CD4-positive, alpha-beta T cell (primary cell): ENCODE measurements at regions not wholly inside any gene's neighbourhood (a gene's known extent, or its start where the extent isn't known, plus 50 kb on each side); places are given as distances from the start of the nearest gene placed in this dataset.

Source experiments
- ATAC-seq: fragments of 200-7000 bp; cut with Tn5 transposase; one replicate; pipeline ENCODE4 v1.10.0; 2022; ENCODE audit warnings: mild to moderate bottlenecking; ENCODE audit not compliant: poor library complexity
- CTCF ChIA-PET: fragments of 350-600 bp; sonication (Branson Sonifier 250); formaldehyde crosslinking; loops from one replicate; lab custom pipeline; 2021; ENCODE audit warnings: antibody characterized with exemption, inconsistent platforms; lab: Charles Lee
- POLR2A ChIA-PET: fragments of 350-600 bp; sonication (Branson Sonifier 250); formaldehyde crosslinking; loops from one replicate; lab custom pipeline; 2021; ENCODE audit warnings: antibody characterized with exemption, inconsistent platforms; lab: Charles Lee
- DNase-seq, 14 experiments: peaks; one replicate each; pipeline ENCODE4 v3.0.0-alpha.2; 2013 to 2020; ENCODE audit warnings: mixed read lengths in 2 of 14
- H3K27ac ChIP-seq, 2 donors: one replicate each; pipeline versions ENCODE4 v1.5.1 to v1.7.0; 2013; ENCODE audit warnings: low read length in 2 of 2, low read depth in 1 of 2, mild to moderate bottlenecking in 1 of 2
- H3K27me3 ChIP-seq, 2 experiments: 1 replicate in 1 of 2; 2 replicates in 1 of 2; pipeline versions ENCODE4 v1.6.1 to v1.7.0; 2013; ENCODE audit warnings: low read length in 2 of 2, control low read depth in 1 of 2, mild to moderate bottlenecking in 1 of 2, moderate library complexity in 1 of 2; ENCODE audit not compliant: insufficient read depth in 2 of 2, control insufficient read depth in 1 of 2
- H3K36me3 ChIP-seq: one replicate; pipeline ENCODE4 v1.6.1; 2013; ENCODE audit warnings: low read length, control low read depth; ENCODE audit not compliant: insufficient read depth
- H3K4me1 ChIP-seq: one replicate; pipeline ENCODE4 v1.6.1; 2013; ENCODE audit warnings: low read length, control low read depth; ENCODE audit not compliant: insufficient read depth
- H3K4me3 ChIP-seq: one replicate; pipeline ENCODE4 v1.5.1; 2013; ENCODE audit warnings: mild to moderate bottlenecking, low read length, moderate library complexity
- H3K9me3 ChIP-seq, 2 experiments: 1 replicate in 1 of 2; 2 replicates in 1 of 2; pipeline versions ENCODE4 v1.6.1 to v1.7.0; 2013; ENCODE audit warnings: low read length in 2 of 2, mild to moderate bottlenecking in 2 of 2, control low read depth in 1 of 2, moderate library complexity in 1 of 2; ENCODE audit not compliant: control insufficient read depth in 1 of 2, insufficient read depth in 1 of 2
- H3K27ac Mint-ChIP-seq: one replicate; pipeline ENCODE4 v1.8.0; 2020; ENCODE audit warnings: mixed read lengths
- H3K27me3 Mint-ChIP-seq: one replicate; pipeline ENCODE4 v1.8.0; 2021; ENCODE audit warnings: mixed read lengths
- H3K36me3 Mint-ChIP-seq: one replicate; pipeline ENCODE4 v1.8.0; 2021; ENCODE audit warnings: low read depth, mixed read lengths
- H3K4me1 Mint-ChIP-seq: one replicate; pipeline ENCODE4 v1.8.0; 2021; ENCODE audit warnings: low read depth, mixed read lengths
- H3K4me3 Mint-ChIP-seq: one replicate; pipeline ENCODE4 v1.8.0; 2020; ENCODE audit warnings: mild to moderate bottlenecking, mixed read lengths
- H3K9me3 Mint-ChIP-seq: one replicate; pipeline ENCODE4 v1.8.0; 2020; ENCODE audit warnings: mixed read lengths
- CTCF ChIP-seq: fragments of 200-600 bp; IDR thresholded peaks from one replicate; pipeline ENCODE4 v1.8.0; 2022; ENCODE audit warnings: antibody characterized with exemption, mild to moderate bottlenecking
- intact Hi-C, 2 experiments: fragments of 100-400 bp; cut with DNase I in 1 of 2; cut with micrococcal nuclease in 1 of 2; formaldehyde crosslinking; loops; one replicate each; pipeline versions ENCODE4 v1.15.1 to v1.9.0; 2023 to 2025; cut with DNase I, micrococcal nuclease

- no peak overlapping the region for H3K27ac Mint-ChIP-seq
- ChIA-PET POLR2A (no interaction called here), CTCF (no interaction called here)
- intact Hi-C loops, result no loop called here
- H3K9me3 Mint-ChIP-seq, result no peaks in the 10 kb centered on the region
- no peaks in the 10 kb centered on the region for H3K4me1 Mint-ChIP-seq
- ATAC-seq, result no peak
- no peaks in the 10 kb centered on the region for H3K9me3 ChIP-seq
- H3K27ac ChIP-seq, result no peak overlapping the region
- H3K27me3 ChIP-seq, result no peaks in the 10 kb centered on the region
- H3K27me3 Mint-ChIP-seq, result peaks cover 15% of the 10 kb centered on the region
- no peak overlapping the region for H3K4me3 ChIP-seq
- no peaks in the 10 kb centered on the region for H3K36me3 ChIP-seq
- TF ChIP-seq CTCF, result no peak
- no peak for DNase-seq
- no peak overlapping the region for H3K4me3 Mint-ChIP-seq
- no peaks in the 10 kb centered on the region for H3K4me1 ChIP-seq
- H3K36me3 Mint-ChIP-seq, result no peaks in the 10 kb centered on the region
These were observed 260.4 kb upstream of the LYZL1 start for GRCh38 chr10:29028486-29028885.

GRCh38 chr10:29030900-29031299, 258.0 kb upstream of the LYZL1 start:
- H3K36me3 ChIP-seq, result no peaks in the 10 kb centered on the region
- Mint-ChIP-seq H3K27me3 (peaks cover 13% of the 10 kb centered on the region), H3K4me1 (no peaks in the 10 kb centered on the region), H3K27ac (no peak overlapping the region), H3K4me3 (no peak overlapping the region), H3K36me3 (no peaks in the 10 kb centered on the region), H3K9me3 (no peaks in the 10 kb centered on the region)
- H3K27ac ChIP-seq, result no peak overlapping the region
- no peak for ATAC-seq
- no peak for TF ChIP-seq CTCF
- DNase-seq, result no peak
- no peaks in the 10 kb centered on the region for H3K4me1 ChIP-seq
- no peak overlapping the region for H3K4me3 ChIP-seq
- POLR2A ChIA-PET, result no interaction called here
- no peaks in the 10 kb centered on the region for H3K9me3 ChIP-seq
- CTCF ChIA-PET, result no interaction called here
- intact Hi-C loops, result no loop called here
- H3K27me3 ChIP-seq, result no peaks in the 10 kb centered on the region

GRCh38 chr10:29032169-29032568, 256.7 kb upstream of the LYZL1 start:
- H3K9me3 ChIP-seq, result no peaks in the 10 kb centered on the region
- Mint-ChIP-seq H3K36me3 (no peaks in the 10 kb centered on the region), H3K27me3 (peaks cover 16% of the 10 kb centered on the region), H3K4me1 (no peaks in the 10 kb centered on the region), H3K4me3 (no peak overlapping the region), H3K27ac (no peak overlapping the region), H3K9me3 (no peaks in the 10 kb centered on the region)
- no peaks in the 10 kb centered on the region for H3K27me3 ChIP-seq
- POLR2A ChIA-PET, result no interaction called here
- H3K4me3 ChIP-seq, result no peak overlapping the region
- no peak for ATAC-seq
- TF ChIP-seq CTCF, result no peak
- no peaks in the 10 kb centered on the region for H3K36me3 ChIP-seq
- intact Hi-C loops, result no loop called here
- no peak overlapping the region for H3K27ac ChIP-seq
- CTCF ChIA-PET, result no interaction called here
- H3K4me1 ChIP-seq, result no peaks in the 10 kb centered on the region
- no peak for DNase-seq
